ENCODE measurements at regions not wholly inside any gene's neighbourhood (a gene's known extent, or its start where the extent isn't known, plus 50 kb on each side); places are given as distances from the start of the nearest gene placed in this dataset.
"Not testable (repeated sequence)": the region's sequence is repeated elsewhere in the genome, so short reads cannot be mapped to it uniquely, and the experiment has no call there.

- Histone ChIP-seq H3K4me3 (ENCODE audit: low read length in 2 of 2) (no peak overlapping the region), H3K9me3 (ENCODE audit: control insufficient read depth in 2 of 2, low read length in 2 of 2) (no peaks in the 10 kb centered on the region), H3K27ac (ENCODE audit: low read depth in 2 of 2, low read length in 2 of 2) (no peak overlapping the region), H3K4me1 (ENCODE audit: control insufficient read depth in 2 of 2, insufficient read depth in 2 of 2, low read length in 2 of 2) (no peaks in the 10 kb centered on the region), H3K36me3 (ENCODE audit: control insufficient read depth in 2 of 2, insufficient read depth in 2 of 2, low read length in 2 of 2) (no peaks in the 10 kb centered on the region), H3K27me3 (ENCODE audit: control insufficient read depth in 2 of 2, insufficient read depth in 2 of 2, low read length in 2 of 2) (no peaks in the 10 kb centered on the region), H3K9ac (ENCODE audit: low read depth in 1 of 2, low read length in 2 of 2) (no peak overlapping the region)
These were observed 117.9 kb upstream of the CES5A start for GRCh38 chr16:55993088-55993487.

GRCh38 chr16:55992551-55992950 is 117.4 kb upstream of the CES5A start:
- Histone ChIP-seq H3K36me3 (ENCODE audit: control insufficient read depth in 2 of 2, insufficient read depth in 2 of 2, low read length in 2 of 2) (no peaks in the 10 kb centered on the region), H3K4me1 (ENCODE audit: control insufficient read depth in 2 of 2, insufficient read depth in 2 of 2, low read length in 2 of 2) (no peaks in the 10 kb centered on the region), H3K27ac (ENCODE audit: low read depth in 2 of 2, low read length in 2 of 2) (no peak overlapping the region), H3K9ac (ENCODE audit: low read depth in 1 of 2, low read length in 2 of 2) (no peak overlapping the region), H3K9me3 (ENCODE audit: control insufficient read depth in 2 of 2, low read length in 2 of 2) (no peaks in the 10 kb centered on the region), H3K4me3 (ENCODE audit: low read length in 2 of 2) (no peak overlapping the region), H3K27me3 (ENCODE audit: control insufficient read depth in 2 of 2, insufficient read depth in 2 of 2, low read length in 2 of 2) (no peaks in the 10 kb centered on the region)

GRCh38 chr16:55991843-55992242 is 116.7 kb upstream of the CES5A start:
- no peaks in the 10 kb centered on the region for H3K27me3 ChIP-seq (ENCODE audit: control insufficient read depth in 2 of 2, insufficient read depth in 2 of 2, low read length in 2 of 2)
- H3K9ac ChIP-seq (ENCODE audit: low read depth in 1 of 2, low read length in 2 of 2), result no peak overlapping the region
- H3K36me3 ChIP-seq (ENCODE audit: control insufficient read depth in 2 of 2, insufficient read depth in 2 of 2, low read length in 2 of 2), result no peaks in the 10 kb centered on the region

GRCh38 chr16:55989569-55989907 is 114.4 kb upstream of the CES5A start:
- Histone ChIP-seq H3K4me1 (ENCODE audit: control insufficient read depth in 2 of 2, insufficient read depth in 2 of 2, low read length in 2 of 2) (no peaks in the 10 kb centered on the region), H3K36me3 (ENCODE audit: control insufficient read depth in 2 of 2, insufficient read depth in 2 of 2, low read length in 2 of 2) (no peaks in the 10 kb centered on the region), H3K27me3 (ENCODE audit: control insufficient read depth in 2 of 2, insufficient read depth in 2 of 2, low read length in 2 of 2) (no peaks in the 10 kb centered on the region)

More at GRCh38 chr16:55991843-55992242, 116.7 kb upstream of the CES5A start:
- no peaks in the 10 kb centered on the region for H3K9me3 ChIP-seq (ENCODE audit: control insufficient read depth in 2 of 2, low read length in 2 of 2)
- no peaks in the 10 kb centered on the region for H3K4me1 ChIP-seq (ENCODE audit: control insufficient read depth in 2 of 2, insufficient read depth in 2 of 2, low read length in 2 of 2)
- H3K27ac ChIP-seq (ENCODE audit: low read depth in 2 of 2, low read length in 2 of 2), result no peak overlapping the region
- H3K4me3 ChIP-seq (ENCODE audit: low read length in 2 of 2), result no peak overlapping the region

GRCh38 chr16:55988850-55989568 is 113.8 kb upstream of the CES5A start:
- H3K36me3 ChIP-seq (ENCODE audit: control insufficient read depth in 2 of 2, insufficient read depth in 2 of 2, low read length in 2 of 2); H3K9me3 ChIP-seq (ENCODE audit: control insufficient read depth in 2 of 2, low read length in 2 of 2); H3K9ac ChIP-seq (ENCODE audit: low read depth in 1 of 2, low read length in 2 of 2); H3K27ac ChIP-seq (ENCODE audit: low read depth in 2 of 2, low read length in 2 of 2); H3K4me1 ChIP-seq (ENCODE audit: control insufficient read depth in 2 of 2, insufficient read depth in 2 of 2, low read length in 2 of 2); H3K4me3 ChIP-seq (ENCODE audit: low read length in 2 of 2); H3K27me3 ChIP-seq (ENCODE audit: control insufficient read depth in 2 of 2, insufficient read depth in 2 of 2, low read length in 2 of 2): not testable (repeated sequence)

More at GRCh38 chr16:55989569-55989907, 114.4 kb upstream of the CES5A start:
- no peak overlapping the region for H3K27ac ChIP-seq (ENCODE audit: low read depth in 2 of 2, low read length in 2 of 2)
- H3K4me3 ChIP-seq (ENCODE audit: low read length in 2 of 2), result no peak overlapping the region
- H3K9me3 ChIP-seq (ENCODE audit: control insufficient read depth in 2 of 2, low read length in 2 of 2), result no peaks in the 10 kb centered on the region
- H3K9ac ChIP-seq (ENCODE audit: low read depth in 1 of 2, low read length in 2 of 2), result no peak overlapping the region

- no peak overlapping the region for H3K9ac ChIP-seq (ENCODE audit: low read depth in 1 of 2, low read length in 2 of 2)
- no peaks in the 10 kb centered on the region for H3K27me3 ChIP-seq (ENCODE audit: control insufficient read depth in 2 of 2, insufficient read depth in 2 of 2, low read length in 2 of 2)
- no peak overlapping the region for H3K27ac ChIP-seq (ENCODE audit: low read depth in 2 of 2, low read length in 2 of 2)
These were observed 112.8 kb upstream of the CES5A start for GRCh38 chr16:55988013-55988412.

GRCh38 chr16:55982597-55982996 is 107.4 kb upstream of the CES5A start:
- Histone ChIP-seq H3K4me1 (ENCODE audit: control insufficient read depth in 2 of 2, insufficient read depth in 2 of 2, low read length in 2 of 2) (no peaks in the 10 kb centered on the region), H3K27ac (ENCODE audit: low read depth in 2 of 2, low read length in 2 of 2) (no peak overlapping the region), H3K36me3 (ENCODE audit: control insufficient read depth in 2 of 2, insufficient read depth in 2 of 2, low read length in 2 of 2) (no peaks in the 10 kb centered on the region), H3K9ac (ENCODE audit: low read depth in 1 of 2, low read length in 2 of 2) (no peak overlapping the region), H3K9me3 (ENCODE audit: control insufficient read depth in 2 of 2, low read length in 2 of 2) (no peaks in the 10 kb centered on the region), H3K4me3 (ENCODE audit: low read length in 2 of 2) (no peak overlapping the region), H3K27me3 (ENCODE audit: control insufficient read depth in 2 of 2, insufficient read depth in 2 of 2, low read length in 2 of 2) (no peaks in the 10 kb centered on the region)

More at GRCh38 chr16:55988013-55988412, 112.8 kb upstream of the CES5A start:
- H3K4me3 ChIP-seq (ENCODE audit: low read length in 2 of 2), result no peak overlapping the region
- no peaks in the 10 kb centered on the region for H3K4me1 ChIP-seq (ENCODE audit: control insufficient read depth in 2 of 2, insufficient read depth in 2 of 2, low read length in 2 of 2)
- H3K36me3 ChIP-seq (ENCODE audit: control insufficient read depth in 2 of 2, insufficient read depth in 2 of 2, low read length in 2 of 2), result no peaks in the 10 kb centered on the region
- H3K9me3 ChIP-seq (ENCODE audit: control insufficient read depth in 2 of 2, low read length in 2 of 2), result no peaks in the 10 kb centered on the region

GRCh38 chr16:55981557-55981956 is 106.4 kb upstream of the CES5A start:
- Histone ChIP-seq H3K36me3 (ENCODE audit: control insufficient read depth in 2 of 2, insufficient read depth in 2 of 2, low read length in 2 of 2) (no peaks in the 10 kb centered on the region), H3K4me3 (ENCODE audit: low read length in 2 of 2) (no peak overlapping the region), H3K9ac (ENCODE audit: low read depth in 1 of 2, low read length in 2 of 2) (no peak overlapping the region), H3K9me3 (ENCODE audit: control insufficient read depth in 2 of 2, low read length in 2 of 2) (no peaks in the 10 kb centered on the region), H3K27me3 (ENCODE audit: control insufficient read depth in 2 of 2, insufficient read depth in 2 of 2, low read length in 2 of 2) (no peaks in the 10 kb centered on the region), H3K27ac (ENCODE audit: low read depth in 2 of 2, low read length in 2 of 2) (no peak overlapping the region), H3K4me1 (ENCODE audit: control insufficient read depth in 2 of 2, insufficient read depth in 2 of 2, low read length in 2 of 2) (no peaks in the 10 kb centered on the region)

- Histone ChIP-seq H3K9me3 (ENCODE audit: control insufficient read depth in 2 of 2, low read length in 2 of 2) (no peaks in the 10 kb centered on the region), H3K27me3 (ENCODE audit: control insufficient read depth in 2 of 2, insufficient read depth in 2 of 2, low read length in 2 of 2) (no peaks in the 10 kb centered on the region), H3K9ac (ENCODE audit: low read depth in 1 of 2, low read length in 2 of 2) (no peak overlapping the region), H3K4me3 (ENCODE audit: low read length in 2 of 2) (no peak overlapping the region), H3K4me1 (ENCODE audit: control insufficient read depth in 2 of 2, insufficient read depth in 2 of 2, low read length in 2 of 2) (no peaks in the 10 kb centered on the region), H3K36me3 (ENCODE audit: control insufficient read depth in 2 of 2, insufficient read depth in 2 of 2, low read length in 2 of 2) (no peaks in the 10 kb centered on the region), H3K27ac (ENCODE audit: low read depth in 2 of 2, low read length in 2 of 2) (no peak overlapping the region)
These were observed 101.6 kb upstream of the CES5A start for GRCh38 chr16:55976815-55977214.

- Histone ChIP-seq H3K9ac (ENCODE audit: low read depth in 1 of 2, low read length in 2 of 2) (no peak overlapping the region), H3K36me3 (ENCODE audit: control insufficient read depth in 2 of 2, insufficient read depth in 2 of 2, low read length in 2 of 2) (no peaks in the 10 kb centered on the region), H3K4me1 (ENCODE audit: control insufficient read depth in 2 of 2, insufficient read depth in 2 of 2, low read length in 2 of 2) (no peaks in the 10 kb centered on the region), H3K4me3 (ENCODE audit: low read length in 2 of 2) (no peak overlapping the region), H3K27ac (ENCODE audit: low read depth in 2 of 2, low read length in 2 of 2) (no peak overlapping the region), H3K9me3 (ENCODE audit: control insufficient read depth in 2 of 2, low read length in 2 of 2) (no peaks in the 10 kb centered on the region), H3K27me3 (ENCODE audit: control insufficient read depth in 2 of 2, insufficient read depth in 2 of 2, low read length in 2 of 2) (no peaks in the 10 kb centered on the region)
These were observed 96.3 kb upstream of the CES5A start for GRCh38 chr16:55971447-55971846.

- Histone ChIP-seq H3K27ac (ENCODE audit: low read depth in 2 of 2, low read length in 2 of 2) (no peak overlapping the region), H3K9me3 (ENCODE audit: control insufficient read depth in 2 of 2, low read length in 2 of 2) (no peaks in the 10 kb centered on the region), H3K27me3 (ENCODE audit: control insufficient read depth in 2 of 2, insufficient read depth in 2 of 2, low read length in 2 of 2) (no peaks in the 10 kb centered on the region)
These were observed 93.0 kb upstream of the CES5A start for GRCh38 chr16:55968221-55968620.

More at GRCh38 chr16:55968221-55968620, 93.0 kb upstream of the CES5A start:
- Histone ChIP-seq H3K4me1 (ENCODE audit: control insufficient read depth in 2 of 2, insufficient read depth in 2 of 2, low read length in 2 of 2) (no peaks in the 10 kb centered on the region), H3K36me3 (ENCODE audit: control insufficient read depth in 2 of 2, insufficient read depth in 2 of 2, low read length in 2 of 2) (no peaks in the 10 kb centered on the region), H3K9ac (ENCODE audit: low read depth in 1 of 2, low read length in 2 of 2) (no peak overlapping the region), H3K4me3 (ENCODE audit: low read length in 2 of 2) (no peak overlapping the region)

Data from mucosa of rectum (tissue), 2 donors.